Mesenchymal stem cell (in vitro differentiated cells and primary cell): ENCODE measurements at regions not wholly inside any gene's neighbourhood (a gene's known extent, or its start where the extent isn't known, plus 50 kb on each side); places are given as distances from the start of the nearest gene placed in this dataset.

Source experiments
- DNase-seq: peaks from one replicate; pipeline ENCODE4 v3.0.0-alpha.2; 2013
- H2AFZ ChIP-seq: one replicate; pipeline ENCODE4 v1.6.1; 2013; ENCODE audit warnings: low read depth, mild to moderate bottlenecking, control low read depth, inconsistent platforms, low read length, moderate library complexity
- H2AK5ac ChIP-seq: 2 replicates; pipeline ENCODE4 v1.6.1; 2013; ENCODE audit warnings: low read length, moderate library complexity, mild to moderate bottlenecking, inconsistent platforms; ENCODE audit not compliant: severe bottlenecking
- H2BK120ac ChIP-seq: one replicate; pipeline ENCODE4 v1.6.1; 2013; ENCODE audit warnings: low read depth, mild to moderate bottlenecking, inconsistent platforms, low read length, moderate library complexity
- H2BK12ac ChIP-seq, 2 experiments: one replicate each; pipeline ENCODE4 v1.6.1; 2013; ENCODE audit warnings: inconsistent platforms in 2 of 2, low read length in 2 of 2, mild to moderate bottlenecking in 2 of 2, moderate library complexity in 2 of 2, control low read depth in 1 of 2
- H2BK15ac ChIP-seq: one replicate; pipeline ENCODE4 v1.6.1; 2013; ENCODE audit warnings: mild to moderate bottlenecking, low read depth, inconsistent platforms; ENCODE audit not compliant: poor library complexity, severe bottlenecking
- H2BK5ac ChIP-seq: 2 replicates; pipeline ENCODE4 v1.6.1; 2013; ENCODE audit warnings: low read depth, mild to moderate bottlenecking, low read length, control low read depth, inconsistent platforms; ENCODE audit not compliant: poor library complexity, severe bottlenecking
- H3K14ac ChIP-seq, 2 experiments: one replicate each; pipeline ENCODE4 v1.6.1; 2013; ENCODE audit warnings: inconsistent platforms in 2 of 2, low read length in 2 of 2, control low read depth in 1 of 2, mild to moderate bottlenecking in 1 of 2, moderate library complexity in 1 of 2
- H3K18ac ChIP-seq, 2 experiments: one replicate each; pipeline ENCODE4 v1.6.1; 2013; ENCODE audit warnings: inconsistent platforms in 2 of 2, low read length in 2 of 2, control low read depth in 1 of 2, low read depth in 1 of 2, mild to moderate bottlenecking in 1 of 2
- H3K23ac ChIP-seq, 2 experiments: one replicate each; pipeline ENCODE4 v1.6.1; 2013; ENCODE audit warnings: inconsistent platforms in 2 of 2, low read length in 2 of 2, mild to moderate bottlenecking in 2 of 2, moderate library complexity in 2 of 2, control low read depth in 1 of 2
- H3K27ac ChIP-seq: 2 replicates; pipeline ENCODE4 v1.5.1; 2013; ENCODE audit warnings: mild to moderate bottlenecking, moderate library complexity, low read length, control low read depth, inconsistent platforms; ENCODE audit not compliant: poor library complexity, severe bottlenecking
- H3K27me3 ChIP-seq, 2 experiments: 2 replicates each; pipeline versions ENCODE4 v1.6.1 to v1.7.0; 2013; ENCODE audit warnings: low read length in 2 of 2, mild to moderate bottlenecking in 2 of 2, moderate library complexity in 2 of 2, control low read depth in 1 of 2, inconsistent platforms in 1 of 2; ENCODE audit not compliant: control insufficient read depth in 1 of 2, insufficient read depth in 1 of 2
- H3K36me3 ChIP-seq, 2 experiments: 2 replicates each; pipeline versions ENCODE4 v1.6.1 to v1.7.0; 2013; ENCODE audit warnings: low read length in 2 of 2, control low read depth in 1 of 2, inconsistent platforms in 1 of 2, low read depth in 1 of 2, mild to moderate bottlenecking in 1 of 2; ENCODE audit not compliant: insufficient read depth in 2 of 2, control insufficient read depth in 1 of 2
- H3K4ac ChIP-seq, 2 experiments: one replicate each; pipeline ENCODE4 v1.6.1; 2013; ENCODE audit warnings: inconsistent platforms in 2 of 2, low read length in 2 of 2, mild to moderate bottlenecking in 2 of 2, moderate library complexity in 2 of 2, control low read depth in 1 of 2, low read depth in 1 of 2
- H3K4me1 ChIP-seq: 2 replicates; pipeline ENCODE4 v1.6.1; 2013; ENCODE audit warnings: low read depth, low read length, control low read depth; ENCODE audit not compliant: control insufficient read depth, insufficient read depth
- H3K4me2 ChIP-seq: 2 replicates; pipeline ENCODE4 v1.6.1; 2013; ENCODE audit warnings: low read length, mild to moderate bottlenecking, inconsistent platforms; ENCODE audit not compliant: poor library complexity, severe bottlenecking
- H3K4me3 ChIP-seq, 2 experiments: 2 replicates each; pipeline versions ENCODE4 v1.5.1 to v1.7.0; 2013; ENCODE audit warnings: low read length in 2 of 2, mild to moderate bottlenecking in 2 of 2, control low read depth in 1 of 2, low read depth in 1 of 2; ENCODE audit not compliant: insufficient read depth in 1 of 2
- H3K79me1 ChIP-seq: replicated peaks from 2 replicates; pipeline ENCODE4 v1.6.1; 2013; ENCODE audit warnings: mild to moderate bottlenecking, control low read depth, low read length, inconsistent platforms; ENCODE audit not compliant: poor library complexity, severe bottlenecking
- H3K9ac ChIP-seq: 2 replicates; pipeline ENCODE4 v1.7.0; 2013; ENCODE audit warnings: mild to moderate bottlenecking, low read length, moderate library complexity
- H3K9me3 ChIP-seq: 2 replicates; pipeline ENCODE4 v1.7.0; 2013; ENCODE audit warnings: mild to moderate bottlenecking, low read length; ENCODE audit not compliant: control insufficient read depth
- H4K8ac ChIP-seq: one replicate; pipeline ENCODE4 v1.6.1; 2013; ENCODE audit warnings: inconsistent platforms, mild to moderate bottlenecking, low read length, moderate library complexity
- H4K91ac ChIP-seq: one replicate; pipeline ENCODE4 v1.6.1; 2013; ENCODE audit warnings: mild to moderate bottlenecking, low read length, inconsistent platforms
- WGBS: methylation state at CpG from one replicate; pipeline ENCODE4 v1.1.7; 2013; ENCODE audit warnings: mixed read lengths; 5-methylcytosine and 5-hydroxymethylcytosine counted together

- no peaks in the 10 kb centered on the region for H3K36me3 ChIP-seq
- no peak overlapping the region for H3K14ac ChIP-seq
- no peak overlapping the region for H3K23ac ChIP-seq
- H3K18ac ChIP-seq: no peak overlapping the region
- H3K4me3 ChIP-seq: no peak overlapping the region
- H3K27ac ChIP-seq: no peak overlapping the region
- H2BK12ac ChIP-seq: no peak overlapping the region
- no peak overlapping the region for H3K9ac ChIP-seq
- H4K91ac ChIP-seq: no peak overlapping the region
- no peaks in the 10 kb centered on the region for H3K27me3 ChIP-seq
- no peak overlapping the region for H3K4me2 ChIP-seq
- DNase-seq: no peak
- H2AFZ ChIP-seq: no peak overlapping the region
- no peak overlapping the region for H2BK120ac ChIP-seq
- no CpG with 5 or more reads among the region's 2 CpGs for WGBS
- H3K4me1 ChIP-seq: no peaks in the 10 kb centered on the region
- no peaks in the 10 kb centered on the region for H3K9me3 ChIP-seq
- no peak overlapping the region for H3K4ac ChIP-seq
- H3K79me1 ChIP-seq: no peaks in the 10 kb centered on the region
- no peak overlapping the region for H4K8ac ChIP-seq
- no peak overlapping the region for H2AK5ac ChIP-seq
- no peak overlapping the region for H2BK15ac ChIP-seq
- H2BK5ac ChIP-seq: no peak overlapping the region
Observed at GRCh38 chr16:61549327-61549726, 486.9 kb downstream of the CDH8 start.

- no peak overlapping the region for H2BK15ac ChIP-seq
- H3K36me3 ChIP-seq: no peaks in the 10 kb centered on the region
- H4K8ac ChIP-seq: no peak overlapping the region
- H3K4me2 ChIP-seq: no peak overlapping the region
- no peak for DNase-seq
- no peak overlapping the region for H2AK5ac ChIP-seq
- H3K23ac ChIP-seq: no peak overlapping the region
- no peak overlapping the region for H3K18ac ChIP-seq
- no peak overlapping the region for H2AFZ ChIP-seq
- H3K27ac ChIP-seq: no peak overlapping the region
- no peak overlapping the region for H3K9ac ChIP-seq
- H2BK120ac ChIP-seq: no peak overlapping the region
- no peaks in the 10 kb centered on the region for H3K27me3 ChIP-seq
- no peak overlapping the region for H4K91ac ChIP-seq
- H3K4me1 ChIP-seq: no peaks in the 10 kb centered on the region
- no peaks in the 10 kb centered on the region for H3K9me3 ChIP-seq
- H3K4me3 ChIP-seq: no peak overlapping the region
- H3K4ac ChIP-seq: no peak overlapping the region
- no peaks in the 10 kb centered on the region for H3K79me1 ChIP-seq
- no peak overlapping the region for H2BK5ac ChIP-seq
- no peak overlapping the region for H2BK12ac ChIP-seq
- no peak overlapping the region for H3K14ac ChIP-seq
Observed at GRCh38 chr16:61547626-61548025, 488.6 kb downstream of the CDH8 start.

- Histone ChIP-seq H2AK5ac (no peak overlapping the region), H3K4me2 (no peak overlapping the region), H3K18ac (no peak overlapping the region), H2BK12ac (no peak overlapping the region), H3K4me3 (no peak overlapping the region), H2BK15ac (no peak overlapping the region), H3K4me1 (no peaks in the 10 kb centered on the region), H3K4ac (no peak overlapping the region), H3K79me1 (no peaks in the 10 kb centered on the region), H4K8ac (no peak overlapping the region), H3K23ac (no peak overlapping the region), H3K27me3 (no peaks in the 10 kb centered on the region), H2BK5ac (no peak overlapping the region), H2BK120ac (no peak overlapping the region), H4K91ac (no peak overlapping the region), H3K14ac (no peak overlapping the region), H3K9me3 (no peaks in the 10 kb centered on the region), H3K36me3 (no peaks in the 10 kb centered on the region), H3K27ac (no peak overlapping the region), H2AFZ (no peak overlapping the region), H3K9ac (no peak overlapping the region)
- 39% methylated on average over 2 of the region's 2 CpGs for WGBS
- no peak for DNase-seq
Observed at GRCh38 chr16:61544165-61544564, 492.1 kb downstream of the CDH8 start.

- no peak overlapping the region for H2BK120ac ChIP-seq
- no peak overlapping the region for H3K4me2 ChIP-seq
- H3K4ac ChIP-seq: no peak overlapping the region
- no peak for DNase-seq
- H3K4me3 ChIP-seq: no peak overlapping the region
- H3K9ac ChIP-seq: no peak overlapping the region
- H3K36me3 ChIP-seq: no peaks in the 10 kb centered on the region
- no peak overlapping the region for H2BK12ac ChIP-seq
- no peak overlapping the region for H2BK15ac ChIP-seq
- no peak overlapping the region for H3K14ac ChIP-seq
- no peak overlapping the region for H2BK5ac ChIP-seq
- H4K8ac ChIP-seq: no peak overlapping the region
- H2AFZ ChIP-seq: no peak overlapping the region
- H3K4me1 ChIP-seq: no peaks in the 10 kb centered on the region
- no peaks in the 10 kb centered on the region for H3K79me1 ChIP-seq
- H3K9me3 ChIP-seq: peaks cover 9% of the 10 kb centered on the region
- no peak overlapping the region for H3K18ac ChIP-seq
- H3K27ac ChIP-seq: no peak overlapping the region
- WGBS: 54% methylated on average over 3 of the region's 3 CpGs
- H3K23ac ChIP-seq: no peak overlapping the region
- H3K27me3 ChIP-seq: no peaks in the 10 kb centered on the region
- H4K91ac ChIP-seq: no peak overlapping the region
- no peak overlapping the region for H2AK5ac ChIP-seq
Observed at GRCh38 chr16:61540216-61540615, 496.0 kb downstream of the CDH8 start.
